ENCODE measurements at regions not wholly inside any gene's neighbourhood (a gene's known extent, or its start where the extent isn't known, plus 50 kb on each side); places are given as distances from the start of the nearest gene placed in this dataset.

- no peak for TF ChIP-seq GTF2F1 (IDR thresholded peaks at IDR 0.05; ENCODE audit: borderline replicate concordance, low read depth, low read length)
Measured at GRCh38 chr3:40689837-40690236, 165.1 kb downstream of the ZNF621 start (continued).
